GM18517 (cell line): ENCODE measurements at regions not wholly inside any gene's neighbourhood (a gene's known extent, or its start where the extent isn't known, plus 50 kb on each side); places are given as distances from the start of the nearest gene placed in this dataset.
A peak's percentile ranks its signal among the peaks of the same experiment; 100 is the strongest.

Source experiments
- ATAC-seq: cut with Tn5 transposase; IDR thresholded peaks from one replicate; pipeline ENCODE4 v1.9.1; 2021; ENCODE audit warnings: mild to moderate bottlenecking, moderate library complexity; ENCODE audit not compliant: unreplicated experiment

DNA sequence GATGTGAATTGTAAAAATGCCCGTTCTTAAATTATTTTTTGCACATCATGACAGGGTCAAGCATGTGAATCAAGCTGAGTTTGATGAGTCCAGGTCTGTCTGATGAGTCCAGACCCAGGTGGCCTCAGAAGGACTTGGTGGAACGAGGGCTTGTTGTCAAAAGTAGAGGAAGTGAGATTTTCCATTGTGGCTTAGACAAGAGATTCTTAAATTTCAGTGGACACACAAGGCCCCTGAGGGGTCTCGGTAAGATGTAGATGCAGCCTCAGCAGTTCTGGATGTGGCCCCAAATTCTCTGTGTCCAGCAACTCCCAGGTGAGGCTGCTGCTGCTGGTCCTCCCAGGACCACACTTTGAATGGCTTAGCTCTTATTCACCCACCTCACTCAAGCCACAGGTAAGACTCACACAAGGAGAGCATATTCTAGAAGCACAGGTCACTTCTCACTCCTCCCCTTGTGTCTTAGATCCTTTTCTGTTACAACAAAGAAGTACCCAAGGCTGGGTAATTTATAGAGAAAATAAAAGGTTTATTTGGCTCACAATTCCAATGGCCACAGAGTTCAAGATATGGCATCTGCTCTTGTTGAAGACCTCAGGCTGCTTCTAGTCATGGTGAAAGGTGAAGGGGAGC lies 98.8 kb downstream of the GGTLC2 start:
- no peak for ATAC-seq

DNA sequence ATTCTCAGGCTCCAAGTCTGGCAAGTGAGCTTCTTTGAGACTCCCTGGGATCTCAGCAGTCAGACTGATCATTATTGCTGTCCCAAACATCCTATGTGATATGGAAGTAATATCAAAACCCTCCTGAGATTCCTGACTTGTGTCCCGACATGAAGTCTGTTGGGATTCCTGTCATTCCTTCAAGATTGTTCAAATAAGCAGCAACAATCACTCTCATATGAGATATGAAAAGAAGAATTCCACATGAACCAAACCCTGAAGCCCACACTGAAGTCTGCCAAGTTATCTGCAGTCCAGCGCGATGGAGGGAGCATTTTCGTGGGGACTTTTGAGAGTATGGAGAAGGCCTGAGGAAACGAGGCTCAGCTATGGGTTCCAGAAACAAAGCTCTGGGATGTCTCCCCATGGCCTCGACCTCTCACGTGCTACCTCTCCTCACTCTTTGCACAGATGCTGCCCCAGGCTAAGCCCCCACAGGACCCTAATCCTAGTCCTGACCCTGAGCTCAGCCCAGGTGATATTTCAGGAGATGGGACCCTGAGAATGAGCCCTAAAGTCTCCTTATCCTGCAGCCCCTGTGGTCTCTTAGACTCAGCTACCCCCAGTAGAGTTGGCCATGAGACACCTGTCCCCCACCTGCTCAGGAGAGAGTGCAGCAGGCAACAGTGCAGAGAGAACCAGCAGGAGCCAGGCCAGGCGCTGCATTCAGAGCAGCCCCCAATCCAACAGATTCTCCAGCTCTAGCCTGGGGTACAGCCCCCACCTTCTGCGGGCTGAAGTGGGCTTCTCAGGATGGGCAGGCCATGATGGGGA lies 100.2 kb downstream of the GGTLC2 start:
- ATAC-seq, result no peak

DNA sequence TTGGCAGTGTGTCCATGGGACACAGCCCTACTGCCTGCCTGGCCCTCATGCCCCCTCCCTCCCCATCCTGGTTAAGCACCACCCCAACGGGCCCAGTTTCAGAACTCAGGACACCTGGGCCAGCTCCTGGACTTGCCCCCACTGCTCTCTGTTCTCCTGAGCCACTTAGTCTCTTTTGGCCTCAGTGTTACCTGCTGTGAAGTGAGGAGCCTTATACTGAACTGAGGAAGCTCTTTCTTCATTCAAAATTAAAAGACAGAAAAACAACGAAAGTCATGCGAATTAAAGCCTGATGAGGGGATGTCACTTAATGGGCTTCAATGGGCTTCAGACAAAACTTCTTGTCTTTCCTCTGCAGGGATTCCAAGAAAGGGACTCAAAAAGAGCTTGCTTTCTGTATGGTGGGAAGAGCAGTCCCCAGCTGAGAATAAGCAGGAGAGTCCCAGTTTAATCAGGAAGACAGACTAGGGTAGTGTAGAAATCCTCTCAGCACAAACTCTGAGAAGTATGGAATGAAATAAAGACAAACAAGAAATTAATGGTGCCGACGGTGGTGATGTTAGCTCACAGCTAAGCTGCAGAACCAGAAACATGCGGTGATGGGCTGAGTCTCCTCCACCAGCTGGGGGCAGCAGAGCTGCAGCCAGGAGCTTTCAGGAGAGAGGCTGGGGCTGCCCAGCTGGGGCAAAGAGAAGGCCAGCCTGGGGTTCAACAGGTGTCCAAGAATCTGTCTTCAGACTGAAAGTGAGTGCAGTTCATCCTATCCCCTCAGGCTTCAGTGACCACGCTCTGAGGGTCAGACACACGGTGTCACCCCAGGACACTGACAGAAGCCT lies 101.0 kb downstream of the GGTLC2 start:
- no peak for ATAC-seq

DNA sequence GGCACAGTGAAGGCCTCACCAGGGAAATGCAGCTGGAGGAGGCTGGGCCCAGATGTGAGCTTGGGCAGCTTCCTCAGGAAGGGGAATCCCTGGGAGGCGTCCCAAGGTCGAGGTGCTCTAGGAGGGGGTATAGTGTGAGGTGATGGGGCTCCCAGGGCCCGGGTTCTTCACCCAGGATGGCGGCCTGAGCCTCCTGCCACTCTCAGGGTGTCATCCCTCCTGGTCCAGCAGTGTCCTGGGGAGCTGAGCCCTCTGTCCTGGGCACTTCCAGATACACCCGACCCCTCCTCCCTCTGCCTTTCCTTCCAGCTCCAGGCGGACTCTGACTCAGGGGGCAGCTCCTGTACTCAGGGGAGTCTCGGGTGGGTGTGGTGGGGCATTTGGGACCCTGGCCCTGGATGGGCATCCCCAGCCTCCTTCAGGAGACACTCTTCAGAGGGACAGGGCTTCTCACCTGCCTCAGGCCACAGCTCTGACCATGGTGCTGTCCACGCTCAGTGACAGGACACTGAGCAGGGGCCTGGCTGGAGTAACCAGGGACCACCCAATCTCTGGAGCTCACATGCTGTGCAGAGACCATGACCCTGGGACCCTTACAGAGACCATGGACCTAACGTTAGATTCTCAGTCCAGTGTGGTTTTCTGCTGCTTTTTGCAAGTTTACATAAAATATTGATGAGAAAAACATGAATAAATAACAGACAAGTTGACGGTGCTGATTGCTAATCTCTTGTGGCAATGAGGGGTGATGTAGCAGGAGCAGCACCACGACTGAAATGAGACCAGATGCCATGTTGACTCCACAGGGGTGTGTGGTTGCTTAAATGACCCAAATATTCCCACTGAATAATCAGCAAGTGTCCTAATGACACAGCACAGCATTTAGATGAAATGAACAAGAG lies 101.9 kb downstream of the GGTLC2 start:
- ATAC-seq, result no peak

DNA sequence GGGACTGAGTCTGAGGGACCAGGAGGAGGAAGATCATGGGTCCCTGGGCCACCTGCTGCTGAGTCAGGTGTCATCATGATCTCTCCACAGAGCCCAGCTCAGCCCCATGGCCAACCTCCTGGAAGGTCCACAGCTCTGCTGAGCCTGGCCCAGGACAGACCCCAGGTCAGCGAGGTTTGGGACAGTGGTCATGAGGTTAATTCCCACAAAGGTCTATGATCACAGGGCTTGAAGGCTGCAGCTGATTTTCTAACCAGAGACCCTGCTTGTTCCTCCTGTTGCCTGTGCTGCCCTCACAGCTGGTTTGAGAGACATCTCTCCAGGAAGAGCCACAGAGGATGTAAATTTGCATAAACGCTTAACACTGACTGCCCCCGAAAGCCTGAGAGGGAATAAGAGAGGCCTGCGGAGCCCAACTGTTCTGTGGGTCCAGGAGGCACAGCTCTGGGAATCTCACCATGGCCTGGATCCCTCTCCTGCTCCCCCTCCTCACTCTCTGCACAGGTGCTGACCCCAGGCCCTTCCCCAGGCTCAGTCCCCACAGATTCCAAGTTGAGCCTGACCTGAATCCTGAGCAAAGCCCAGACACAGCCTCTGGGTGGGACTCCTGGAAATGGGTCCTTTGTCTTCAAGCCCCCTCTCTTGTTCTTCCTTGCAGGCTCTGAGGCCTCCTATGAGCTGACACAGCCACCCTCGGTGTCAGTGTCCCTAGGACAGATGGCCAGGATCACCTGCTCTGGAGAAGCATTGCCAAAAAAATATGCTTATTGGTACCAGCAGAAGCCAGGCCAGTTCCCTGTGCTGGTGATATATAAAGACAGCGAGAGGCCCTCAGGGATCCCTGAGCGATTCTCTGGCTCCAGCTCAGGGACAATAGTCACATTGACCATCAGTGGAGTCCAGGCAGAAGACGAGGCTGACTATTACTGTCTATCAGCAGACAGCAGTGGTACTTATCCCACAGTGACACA lies 102.8 kb downstream of the GGTLC2 start:
- peak; percentile 59 for ATAC-seq

DNA sequence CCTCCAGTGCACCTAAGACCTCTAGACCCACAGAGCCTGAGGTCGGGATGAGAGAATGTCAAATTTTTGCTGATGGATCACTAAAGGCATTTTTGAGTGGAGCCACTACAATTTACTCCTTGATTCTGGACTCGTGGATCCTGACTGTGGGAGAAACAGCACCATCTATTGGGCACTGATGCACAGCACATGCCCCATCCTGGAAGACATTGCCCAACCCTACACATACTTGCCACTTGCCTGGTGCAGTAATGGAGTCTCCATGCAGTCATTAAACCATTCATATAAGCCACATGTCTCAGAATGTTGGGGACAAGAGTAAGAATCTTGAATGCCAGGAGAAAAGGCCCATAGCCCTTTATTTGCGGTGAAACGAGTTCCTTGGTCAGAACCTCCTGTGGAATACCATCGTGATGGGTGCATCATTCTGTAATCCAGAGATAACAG lies 103.9 kb downstream of the GGTLC2 start:
- ATAC-seq, result no peak

DNA sequence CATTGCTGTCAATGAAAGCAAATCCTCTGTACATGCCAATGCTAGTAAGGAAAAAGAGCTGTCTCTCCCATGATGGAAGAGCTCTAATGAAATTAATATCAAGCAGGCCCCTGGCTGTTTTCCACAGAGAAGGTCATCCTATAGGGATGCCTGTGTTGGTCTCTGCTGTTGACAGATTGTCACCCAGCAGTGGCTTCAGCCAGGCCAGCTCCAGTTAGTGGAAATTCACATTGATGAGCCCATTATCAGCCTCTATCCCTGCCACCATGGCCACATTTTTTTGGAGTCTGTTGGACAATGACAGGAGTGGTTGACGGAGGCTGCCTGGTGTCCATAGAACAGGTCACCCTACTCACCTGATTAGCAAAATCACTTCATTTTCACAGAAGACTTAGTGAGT lies 104.3 kb downstream of the GGTLC2 start:
- no peak for ATAC-seq

DNA sequence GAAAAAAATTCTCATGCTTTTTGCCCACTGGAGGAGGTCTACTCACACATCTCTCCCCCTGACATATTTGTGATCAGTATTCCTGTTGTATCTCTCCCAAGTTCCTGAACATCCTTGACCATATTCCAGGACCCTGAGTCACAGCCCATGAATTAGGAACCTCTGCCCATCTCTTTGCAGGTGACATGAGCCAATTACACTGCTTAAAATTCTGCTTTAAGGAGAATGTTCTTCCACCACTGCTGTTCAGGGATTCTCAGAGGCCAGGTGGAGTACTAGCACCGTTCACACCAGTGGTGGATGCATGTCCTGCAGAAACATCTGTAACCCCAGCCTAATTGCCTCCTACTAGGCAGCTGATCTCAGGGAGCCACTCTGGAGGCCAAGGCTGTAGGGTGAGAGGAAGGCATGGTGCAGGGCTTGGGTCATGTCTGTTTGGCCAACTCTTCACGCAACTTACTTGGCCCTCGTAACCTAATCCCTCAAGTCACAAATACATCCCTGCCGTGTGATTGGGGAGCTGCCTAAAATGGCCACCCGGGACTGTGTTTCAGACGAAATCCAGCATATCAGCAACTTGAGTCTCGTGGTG lies 104.8 kb downstream of the GGTLC2 start:
- ATAC-seq, result no peak

DNA sequence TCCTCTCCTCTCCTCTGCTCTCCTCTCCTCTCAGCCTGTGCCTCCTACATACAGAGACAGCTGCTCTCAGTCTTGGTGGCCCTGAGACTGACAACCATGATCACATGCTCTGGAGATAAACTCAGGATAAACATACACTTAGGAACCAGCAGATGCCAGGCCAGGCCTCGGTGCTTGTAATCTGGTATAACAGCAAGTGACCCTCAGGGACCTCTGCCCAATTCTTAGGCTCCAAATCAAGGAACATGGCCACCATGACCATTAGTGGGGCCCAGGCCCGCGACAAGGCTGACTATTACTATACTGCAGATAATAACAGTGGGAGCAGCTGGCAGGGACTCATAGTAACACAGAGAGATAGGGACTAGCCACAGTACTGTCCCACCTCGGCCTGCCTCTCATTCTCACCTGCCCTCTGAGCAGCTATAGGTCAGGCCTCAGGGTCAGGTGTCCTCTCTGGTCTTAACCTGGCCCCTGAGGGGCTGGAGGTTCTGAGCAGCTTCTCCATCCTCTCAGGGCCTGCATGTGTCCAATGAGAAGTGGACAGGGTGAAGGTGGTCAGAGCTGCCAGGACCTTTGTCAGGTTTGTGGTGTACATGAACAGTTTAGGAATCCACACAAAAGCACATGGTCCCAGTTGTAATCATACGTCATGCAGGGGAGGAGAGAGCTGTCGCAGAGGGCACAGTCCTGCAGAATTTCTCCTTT lies 106.1 kb downstream of the GGTLC2 start:
- ATAC-seq, result no peak

DNA sequence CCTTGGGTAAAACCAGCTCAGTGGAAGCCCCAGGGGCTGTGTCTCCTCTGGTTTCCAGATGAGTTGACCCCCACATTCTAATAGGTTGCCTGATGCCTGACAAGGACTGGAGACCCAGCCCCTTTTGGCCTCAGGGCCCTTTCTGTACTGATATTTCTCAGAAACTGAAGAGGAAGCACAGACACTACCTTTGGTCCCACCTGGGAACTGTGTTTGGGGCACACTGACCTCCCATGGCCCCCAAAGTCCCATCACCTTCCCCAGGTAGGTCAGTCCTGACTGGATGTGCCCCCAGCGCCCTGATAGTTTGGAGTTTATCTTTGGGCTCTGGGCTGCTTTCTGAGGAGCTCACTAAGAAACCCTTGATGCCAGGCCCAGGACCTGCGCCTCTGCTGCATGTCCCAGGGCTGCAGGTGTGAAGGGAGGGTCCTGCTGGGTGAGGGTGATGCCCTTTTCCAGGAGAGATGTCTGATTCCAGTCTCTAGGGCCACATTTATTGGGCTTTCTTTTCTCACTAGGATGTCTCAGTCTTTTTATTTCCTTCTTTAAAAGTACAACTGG lies 106.7 kb downstream of the GGTLC2 start:
- ATAC-seq, result no peak

DNA sequence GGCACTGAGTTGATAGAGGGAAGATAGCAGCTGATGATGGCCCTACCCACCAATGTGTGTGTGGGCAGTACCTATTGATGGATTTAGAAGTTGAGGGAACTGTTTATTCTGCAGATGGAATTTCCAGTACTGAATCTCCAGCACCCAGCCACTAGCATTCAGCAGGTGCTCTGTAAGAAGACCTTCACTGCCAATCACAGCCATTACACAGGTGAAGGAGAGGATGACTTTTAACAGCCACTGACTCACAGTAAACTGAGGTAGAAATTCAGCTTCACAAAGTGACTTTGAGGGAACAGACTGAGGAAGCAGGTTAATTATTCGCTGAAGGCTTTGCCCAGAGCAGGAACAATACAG lies 107.8 kb downstream of the GGTLC2 start:
- no peak for ATAC-seq

DNA sequence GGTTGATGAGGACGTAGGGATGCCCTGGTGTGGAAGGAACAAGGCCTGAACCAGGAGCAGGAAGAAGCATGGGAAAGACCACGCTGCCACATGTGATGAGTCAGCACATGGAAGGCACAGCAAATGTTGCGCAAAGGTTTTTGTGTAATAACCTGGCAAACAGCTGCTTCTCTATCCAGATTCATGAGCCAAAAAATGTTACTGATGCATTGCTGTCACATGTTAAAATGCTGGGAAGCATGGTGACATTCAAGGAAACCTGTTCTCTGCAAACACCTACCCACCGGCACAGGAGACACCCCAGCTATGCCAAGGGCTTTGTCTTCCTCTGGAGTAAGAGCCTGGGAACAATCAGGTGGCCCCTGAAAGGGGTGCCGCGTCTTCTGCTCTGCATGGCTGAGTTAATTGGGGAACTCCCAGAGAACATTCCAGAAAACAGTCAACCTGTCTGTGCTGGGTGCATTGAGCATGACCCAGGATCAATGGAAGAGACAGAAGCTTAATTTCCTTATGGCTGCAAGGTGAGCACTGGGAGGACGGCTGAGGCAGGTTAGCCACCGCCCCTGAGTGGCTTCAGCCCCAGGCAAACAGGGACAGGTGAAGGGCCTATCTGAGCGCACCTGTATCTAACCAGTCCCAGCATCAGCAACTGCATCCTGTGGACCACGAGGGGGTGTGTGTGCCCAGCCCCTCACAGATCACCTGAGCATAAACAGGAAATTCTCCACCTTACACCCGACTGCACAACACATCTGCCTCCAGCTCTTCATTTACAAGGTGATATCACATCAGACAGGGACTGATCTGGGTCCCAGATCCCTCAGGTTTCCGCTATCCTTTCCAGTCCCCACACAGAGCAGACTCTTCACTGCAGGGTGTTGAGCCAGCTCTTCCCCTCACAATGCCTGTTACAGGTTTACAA lies 108.4 kb downstream of the GGTLC2 start:
- no peak for ATAC-seq

DNA sequence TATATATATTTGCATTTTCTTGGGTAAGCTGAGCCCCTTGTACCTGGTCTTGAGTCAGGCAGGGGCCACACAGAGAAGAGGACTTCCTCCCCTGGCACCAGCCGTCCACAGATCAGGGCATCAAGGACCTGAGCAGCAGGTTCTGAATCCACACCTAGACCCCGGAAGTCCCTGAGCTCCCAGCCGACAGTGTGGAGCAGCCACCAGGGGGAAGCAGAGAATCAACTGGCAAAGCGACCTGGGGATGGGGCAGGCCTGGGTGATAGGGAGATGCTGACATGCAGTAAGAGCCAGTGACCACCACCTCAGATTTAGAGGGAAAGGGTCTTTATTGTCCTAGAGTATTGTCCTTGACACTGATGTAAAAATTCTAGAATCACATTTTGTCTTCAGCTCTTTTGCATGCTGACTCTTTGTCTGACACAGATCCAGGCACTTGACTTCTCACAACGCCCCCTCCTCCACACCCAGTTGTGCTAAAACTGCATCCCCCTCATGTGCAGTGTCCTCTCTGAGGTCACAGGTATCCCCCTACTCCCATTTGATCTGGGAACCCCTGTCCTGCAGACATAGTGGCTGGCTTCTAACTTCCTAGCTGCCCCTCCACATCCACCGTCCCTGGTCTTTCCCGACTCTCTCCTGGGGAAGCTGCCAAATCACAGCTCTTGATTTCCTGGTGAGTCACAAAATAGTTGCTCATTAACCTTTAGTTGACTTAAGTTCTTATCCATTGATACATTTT lies 109.3 kb downstream of the GGTLC2 start:
- no peak for ATAC-seq

DNA sequence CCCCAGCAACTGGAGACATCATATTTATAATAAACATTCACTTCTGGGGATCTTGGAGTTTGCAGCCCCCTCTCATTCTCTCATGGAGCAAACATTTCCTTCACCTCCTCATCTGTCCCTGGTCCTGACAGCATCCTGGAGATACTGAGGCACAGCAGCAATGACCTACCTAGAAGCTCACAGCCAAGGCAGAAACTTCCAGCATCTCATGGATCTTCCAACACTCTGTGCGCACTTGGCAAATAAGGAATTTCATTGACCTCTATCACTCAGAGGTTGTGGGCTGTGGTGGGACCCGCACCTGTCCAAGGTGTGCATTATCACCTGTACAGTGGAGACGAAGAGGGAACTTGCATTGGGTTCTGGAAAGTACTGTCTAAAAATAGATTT lies 109.8 kb downstream of the GGTLC2 start:
- no peak for ATAC-seq

DNA sequence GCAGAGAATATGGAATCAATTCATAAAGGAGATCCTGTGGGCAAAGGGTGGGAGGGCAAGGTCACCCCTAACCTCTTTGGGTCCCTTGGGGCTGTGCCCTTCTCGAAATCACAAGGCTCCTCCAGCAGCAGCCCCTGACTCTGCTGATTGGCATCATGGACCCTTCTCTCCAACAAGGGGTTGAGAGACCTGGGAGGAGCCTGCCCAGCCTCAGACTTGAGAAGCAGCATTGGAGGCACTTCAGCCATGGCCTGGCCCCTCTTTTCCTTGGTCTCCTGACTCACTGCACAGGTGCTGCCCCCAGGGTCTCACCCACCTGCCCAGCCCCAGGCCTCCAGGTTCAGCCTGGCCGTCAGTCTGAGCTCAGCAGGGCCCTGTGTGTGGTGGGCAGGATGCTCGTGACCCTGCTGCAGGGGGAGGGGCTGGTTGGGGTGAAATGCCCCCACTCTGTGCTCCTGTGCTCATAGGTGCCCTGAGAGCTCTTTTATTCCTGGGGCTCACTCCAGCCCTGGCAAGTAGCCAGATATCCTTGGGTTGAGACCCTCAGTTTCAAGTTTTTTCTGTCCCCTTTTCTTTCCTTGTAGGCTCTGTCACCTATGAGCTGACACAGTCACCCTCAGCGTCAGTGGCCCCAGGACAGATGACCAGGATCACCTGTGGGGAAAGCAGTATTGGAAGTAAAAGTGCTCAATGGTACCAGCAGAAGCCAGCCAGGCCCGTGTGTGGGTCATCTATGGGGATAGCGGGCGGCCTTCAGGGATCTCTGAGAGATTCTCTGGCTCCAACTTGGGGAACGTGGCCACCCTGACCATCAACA lies 110.8 kb downstream of the GGTLC2 start:
- ATAC-seq, result no peak

DNA sequence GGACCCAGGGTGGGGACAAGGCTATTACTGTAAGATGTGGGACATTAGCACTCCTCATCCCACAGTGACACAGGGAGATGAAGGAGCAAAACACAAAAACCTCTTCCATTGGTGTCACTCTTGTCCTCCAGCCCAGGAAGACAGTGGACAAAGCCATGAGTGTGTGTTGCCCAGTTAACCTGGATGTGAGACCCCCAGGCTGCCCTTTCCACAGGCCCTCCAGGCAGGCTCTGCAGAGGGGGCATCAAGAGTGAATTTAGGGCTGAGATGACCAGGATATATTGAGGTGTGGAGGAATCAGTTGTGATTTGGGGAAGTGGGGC lies 111.3 kb downstream of the GGTLC2 start:
- no peak for ATAC-seq
